ENCODE measurements at regions not wholly inside any gene's neighbourhood (a gene's known extent, or its start where the extent isn't known, plus 50 kb on each side); places are given as distances from the start of the nearest gene placed in this dataset.
A peak's percentile ranks its signal among the peaks of the same experiment; 100 is the strongest.

- TF ChIP-seq MAFK (IDR thresholded peaks at IDR 0.05; ENCODE audit: low read depth, low read length) (peak; percentile 37; the same call in 1 of the 2 replicates), MAZ (IDR thresholded peaks at IDR 0.05; ENCODE audit: borderline replicate concordance, low read depth, low read length) (0 out of 2 replicates have a peak, but pooled peaks have one; percentile 16), RAD21 (IDR thresholded peaks at IDR 0.05; ENCODE audit: low read length) (no peak), USF2 (IDR thresholded peaks at IDR 0.05; ENCODE audit: low read depth, low read length) (no peak), POLR2A (IDR thresholded peaks at IDR 0.05; ENCODE audit: low read depth, low read length) (no peak), RCOR1 (IDR thresholded peaks at IDR 0.05; ENCODE audit: insufficient replicate concordance, low read length) (no peak), NFE2L2 (IDR thresholded peaks at IDR 0.05; ENCODE audit: low read depth, low read length) (peak; percentile 91), MXI1 (IDR thresholded peaks at IDR 0.05; ENCODE audit: borderline replicate concordance, low read depth, low read length) (no peak), FOS (IDR thresholded peaks at IDR 0.05; ENCODE audit: low read depth, low read length) (peak; percentile 60), SMC3 (IDR thresholded peaks at IDR 0.05; ENCODE audit: low read depth, low read length) (no peak), CEBPB (IDR thresholded peaks at IDR 0.05; ENCODE audit: low read depth, low read length) (peak; percentile 36; the same call in 1 of the 2 replicates), CHD1 (IDR thresholded peaks at IDR 0.05; ENCODE audit: low read depth, low read length) (no peak)
- no peak overlapping the region for H3K4me2 ChIP-seq (ENCODE audit: low read depth, low read length)
- H3K18ac ChIP-seq (ENCODE audit: low read depth, low read length), result peak overlapping the region; percentile 95
- ChIA-PET POLR2A (ENCODE audit: unreplicated experiment) (no interaction called here), CTCF (interaction anchor here (0.6 kb wide), 1 partner anchor 206 kb away, joined by 4 read pairs; no protein-coding TSS in a partner anchor)
- peaks cover 22% of the 10 kb centered on the region for H3K9me1 ChIP-seq (ENCODE audit: insufficient read depth, low read length)
- peak overlapping the region; percentile 95 for H2BK120ac ChIP-seq (ENCODE audit: low read depth, low read length)
- peaks cover 0 to 5% of the 10 kb centered on the region in 2 experiments; a peak in 1 of 4 replicates for H3K79me1 ChIP-seq (ENCODE audit: low read depth in 1 of 2, low read length in 2 of 2)
- ATAC-seq (ENCODE audit: low read depth) (peak; percentile 65), DNase-seq (peak; percentile 87)
- 63% methylated on average over 3 of the region's 7 CpGs; no CpG with 5 or more reads in 1 of the 2 experiments for WGBS, 2 experiments (ENCODE audit: extremely low coverage in 2 of 2, insufficient read length in 1 of 2)
- no peak overlapping the region for H3K4me3 ChIP-seq (ENCODE audit: insufficient read depth, low read depth, low read length)
- H3K23ac ChIP-seq (ENCODE audit: low read depth, low read length), result peak overlapping the region; percentile 84
- H4K5ac ChIP-seq (ENCODE audit: low read depth, low read length), result peak overlapping the region; percentile 64
- H3K56ac ChIP-seq (ENCODE audit: extremely low read depth, insufficient read depth, low read length), result peak overlapping the region; percentile 42; the same call in 1 of the 2 replicates
- peak overlapping the region; percentile 96 for H4K91ac ChIP-seq (ENCODE audit: insufficient read depth, low read depth, low read length)
- no peaks in the 10 kb centered on the region for H3K27me3 ChIP-seq (ENCODE audit: control insufficient read depth, insufficient read depth, low read length)
- H4K8ac ChIP-seq (ENCODE audit: low read depth in 2 of 2, low read length in 2 of 2), result peak overlapping the region; percentile 55 to 88; a peak in 3 of 4 replicates
- no peak overlapping the region for H3K9ac ChIP-seq (ENCODE audit: low read depth, low read length)
- no peak overlapping the region for H2AFZ ChIP-seq (replicated peaks; ENCODE audit: low read length, poor library complexity)
- H3K9me3 ChIP-seq (ENCODE audit: control insufficient read depth, insufficient read depth, low read length), result no peaks in the 10 kb centered on the region
- no peak overlapping the region for H2AK9ac ChIP-seq (replicated peaks; ENCODE audit: low read depth, low read length, poor library complexity)
- dilution Hi-C loops (cut with HindIII; ENCODE audit: low sequenced_read_pairs, unreplicated experiment), result no loop called here
- no TSS peak for BruUV-seq (replicated peaks)
- H3K14ac ChIP-seq (replicated peaks; ENCODE audit: low read depth, low read length), result peak overlapping the region; percentile 91
- intact Hi-C loops (cut with micrococcal nuclease), result loop anchor here (10.0 kb wide), 1 partner anchor 538 kb away; the partner anchor contains the start of genes CKS2 and SECISBP2
- H3K27ac ChIP-seq (ENCODE audit: insufficient read depth, low read length), result peak overlapping the region; percentile 82
- in situ Hi-C loops (cut with MboI; ENCODE audit: low sequenced_read_pairs), result loop anchor here (10.0 kb wide), 1 partner anchor 218 kb away; the partner anchor contains the start of gene S1PR3
- peak overlapping the region; percentile 99 for H2AK5ac ChIP-seq (ENCODE audit: low read depth, low read length)
- no peaks in the 10 kb centered on the region for H4K20me1 ChIP-seq (ENCODE audit: insufficient read depth, low read length)
- H2BK20ac ChIP-seq (ENCODE audit: low read depth, low read length), result peak overlapping the region; percentile 95
- H3K4me1 ChIP-seq (ENCODE audit: control insufficient read depth, insufficient read depth, low read length), result peaks cover 41% of the 10 kb centered on the region
- peak overlapping the region; percentile 97 for H3K4ac ChIP-seq (ENCODE audit: low read depth, low read length)
- peak overlapping the region; percentile 77; the same call in 2 of the 3 replicates for H2BK15ac ChIP-seq (ENCODE audit: low read depth, low read length)
- H3K36me3 ChIP-seq (ENCODE audit: control insufficient read depth, insufficient read depth, low read length), result no peaks in the 10 kb centered on the region
- peak overlapping the region; percentile 85 for H2BK5ac ChIP-seq (ENCODE audit: low read depth, low read length, poor library complexity, severe bottlenecking)
Measured at GRCh38 chr9:88776717-88777497, 214.4 kb upstream of the S1PR3 start.

Measured in IMR-90 (cell line).